ENCODE measurements at regions not wholly inside any gene's neighbourhood (a gene's known extent, or its start where the extent isn't known, plus 50 kb on each side); places are given as distances from the start of the nearest gene placed in this dataset.

DNA sequence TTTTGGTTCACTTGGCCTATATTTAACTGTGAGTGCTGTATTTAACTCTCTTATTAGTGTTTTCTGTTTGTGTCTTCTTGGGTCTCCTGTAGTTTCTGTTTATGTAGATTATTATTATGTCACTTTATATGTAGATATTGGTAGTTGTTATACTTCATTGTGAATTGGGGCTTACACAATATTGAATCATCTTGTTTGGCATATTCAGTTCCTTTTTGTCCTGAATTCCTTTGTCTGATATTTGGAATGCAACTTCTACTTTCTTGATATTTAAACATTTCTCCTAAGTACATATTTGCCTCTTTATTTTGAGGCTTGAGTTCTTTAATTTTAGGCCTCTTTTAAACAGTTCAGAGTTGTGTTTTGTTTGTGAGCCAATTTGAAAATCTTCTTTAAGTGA is 544.8 kb upstream of the ADGRL3 start:
- BruUV-seq (replicated peaks) = no TSS peak
- Histone ChIP-seq H3K36me3 (replicated peaks in 1 of 2; ENCODE audit: control insufficient read depth in 1 of 2, insufficient read depth in 2 of 2, low read length in 2 of 2) (no peaks in the 10 kb centered on the region), H3K27ac (ENCODE audit: extremely low read length, insufficient read depth, low read length) (no peak overlapping the region), H2AFZ (ENCODE audit: low read length) (no peak overlapping the region), H3K9ac (ENCODE audit: insufficient read depth, low read depth, low read length) (no peak overlapping the region), H3K79me2 (ENCODE audit: insufficient read depth, low read length) (no peaks in the 10 kb centered on the region), H3K4me3 (replicated peaks in 1 of 3; ENCODE audit: insufficient read depth in 1 of 3, low read depth in 2 of 3, low read length in 3 of 3) (no peak overlapping the region), H3K4me2 (ENCODE audit: low read depth, low read length) (no peak overlapping the region), H4K20me1 (ENCODE audit: insufficient read depth, low read length) (no peaks in the 10 kb centered on the region), H3K27me3 (ENCODE audit: control insufficient read depth in 1 of 2, insufficient read depth in 2 of 2, low read length in 2 of 2) (no peaks in the 10 kb centered on the region), H3K4me1 (ENCODE audit: insufficient read depth, low read length) (no peaks in the 10 kb centered on the region), H3K9me3 (ENCODE audit: low read length) (no peaks in the 10 kb centered on the region)
- CTCF ChIA-PET (ENCODE audit: low intra/inter-chr PET ratio, low total read pairs) = no interaction called here
- TF ChIP-seq ZNF460 (CRISPR knock-in tag; IDR thresholded peaks at IDR 0.05; ENCODE audit: borderline replicate concordance) = no peak
- no peak for TF ChIP-seq PLRG1 (conservative IDR thresholded peaks at IDR 0.05)
- TF ChIP-seq MEIS2 (CRISPR knock-in tag; IDR thresholded peaks at IDR 0.05) = no peak
- TF ChIP-seq, protein P1, sequence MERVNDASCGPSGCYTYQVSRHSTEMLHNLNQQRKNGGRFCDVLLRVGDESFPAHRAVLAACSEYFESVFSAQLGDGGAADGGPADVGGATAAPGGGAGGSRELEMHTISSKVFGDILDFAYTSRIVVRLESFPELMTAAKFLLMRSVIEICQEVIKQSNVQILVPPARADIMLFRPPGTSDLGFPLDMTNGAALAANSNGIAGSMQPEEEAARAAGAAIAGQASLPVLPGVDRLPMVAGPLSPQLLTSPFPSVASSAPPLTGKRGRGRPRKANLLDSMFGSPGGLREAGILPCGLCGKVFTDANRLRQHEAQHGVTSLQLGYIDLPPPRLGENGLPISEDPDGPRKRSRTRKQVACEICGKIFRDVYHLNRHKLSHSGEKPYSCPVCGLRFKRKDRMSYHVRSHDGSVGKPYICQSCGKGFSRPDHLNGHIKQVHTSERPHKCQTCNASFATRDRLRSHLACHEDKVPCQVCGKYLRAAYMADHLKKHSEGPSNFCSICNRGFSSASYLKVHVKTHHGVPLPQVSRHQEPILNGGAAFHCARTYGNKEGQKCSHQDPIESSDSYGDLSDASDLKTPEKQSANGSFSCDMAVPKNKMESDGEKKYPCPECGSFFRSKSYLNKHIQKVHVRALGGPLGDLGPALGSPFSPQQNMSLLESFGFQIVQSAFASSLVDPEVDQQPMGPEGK (CRISPR knock-in tag; IDR thresholded peaks at IDR 0.05) = no peak
- TF ChIP-seq, protein P2, sequence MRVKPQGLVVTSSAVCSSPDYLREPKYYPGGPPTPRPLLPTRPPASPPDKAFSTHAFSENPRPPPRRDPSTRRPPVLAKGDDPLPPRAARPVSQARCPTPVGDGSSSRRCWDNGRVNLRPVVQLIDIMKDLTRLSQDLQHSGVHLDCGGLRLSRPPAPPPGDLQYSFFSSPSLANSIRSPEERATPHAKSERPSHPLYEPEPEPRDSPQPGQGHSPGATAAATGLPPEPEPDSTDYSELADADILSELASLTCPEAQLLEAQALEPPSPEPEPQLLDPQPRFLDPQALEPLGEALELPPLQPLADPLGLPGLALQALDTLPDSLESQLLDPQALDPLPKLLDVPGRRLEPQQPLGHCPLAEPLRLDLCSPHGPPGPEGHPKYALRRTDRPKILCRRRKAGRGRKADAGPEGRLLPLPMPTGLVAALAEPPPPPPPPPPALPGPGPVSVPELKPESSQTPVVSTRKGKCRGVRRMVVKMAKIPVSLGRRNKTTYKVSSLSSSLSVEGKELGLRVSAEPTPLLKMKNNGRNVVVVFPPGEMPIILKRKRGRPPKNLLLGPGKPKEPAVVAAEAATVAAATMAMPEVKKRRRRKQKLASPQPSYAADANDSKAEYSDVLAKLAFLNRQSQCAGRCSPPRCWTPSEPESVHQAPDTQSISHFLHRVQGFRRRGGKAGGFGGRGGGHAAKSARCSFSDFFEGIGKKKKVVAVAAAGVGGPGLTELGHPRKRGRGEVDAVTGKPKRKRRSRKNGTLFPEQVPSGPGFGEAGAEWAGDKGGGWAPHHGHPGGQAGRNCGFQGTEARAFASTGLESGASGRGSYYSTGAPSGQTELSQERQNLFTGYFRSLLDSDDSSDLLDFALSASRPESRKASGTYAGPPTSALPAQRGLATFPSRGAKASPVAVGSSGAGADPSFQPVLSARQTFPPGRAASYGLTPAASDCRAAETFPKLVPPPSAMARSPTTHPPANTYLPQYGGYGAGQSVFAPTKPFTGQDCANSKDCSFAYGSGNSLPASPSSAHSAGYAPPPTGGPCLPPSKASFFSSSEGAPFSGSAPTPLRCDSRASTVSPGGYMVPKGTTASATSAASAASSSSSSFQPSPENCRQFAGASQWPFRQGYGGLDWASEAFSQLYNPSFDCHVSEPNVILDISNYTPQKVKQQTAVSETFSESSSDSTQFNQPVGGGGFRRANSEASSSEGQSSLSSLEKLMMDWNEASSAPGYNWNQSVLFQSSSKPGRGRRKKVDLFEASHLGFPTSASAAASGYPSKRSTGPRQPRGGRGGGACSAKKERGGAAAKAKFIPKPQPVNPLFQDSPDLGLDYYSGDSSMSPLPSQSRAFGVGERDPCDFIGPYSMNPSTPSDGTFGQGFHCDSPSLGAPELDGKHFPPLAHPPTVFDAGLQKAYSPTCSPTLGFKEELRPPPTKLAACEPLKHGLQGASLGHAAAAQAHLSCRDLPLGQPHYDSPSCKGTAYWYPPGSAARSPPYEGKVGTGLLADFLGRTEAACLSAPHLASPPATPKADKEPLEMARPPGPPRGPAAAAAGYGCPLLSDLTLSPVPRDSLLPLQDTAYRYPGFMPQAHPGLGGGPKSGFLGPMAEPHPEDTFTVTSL (CRISPR knock-in tag; IDR thresholded peaks at IDR 0.05; ENCODE audit: borderline replicate concordance) = no peak
- in situ Hi-C loops (cut with HindIII; ENCODE audit: extremely low pct_ligation_motif_present, low pct_unique_long_range_greater_than_20kb) (no loop called here), intact Hi-C loops (cut with micrococcal nuclease; ENCODE audit: unreplicated experiment) (no loop called here)
- POLR2A ChIA-PET = no interaction called here
- DNase-seq (ENCODE audit: low spot score) (no peak), FAIRE-seq (no peak), ATAC-seq (no peak)
